ENCODE measurements at regions not wholly inside any gene's neighbourhood (a gene's known extent, or its start where the extent isn't known, plus 50 kb on each side); places are given as distances from the start of the nearest gene placed in this dataset.

GRCh38 chr22:25377699-25378098, 158.3 kb downstream of the CRYBB2 start:
- TF ChIP-seq ZFP37 (CRISPR knock-in tag; IDR thresholded peaks at IDR 0.05; ENCODE audit: borderline replicate concordance): no peak
- TF ChIP-seq ETS1 (CRISPR knock-in tag; IDR thresholded peaks at IDR 0.05): no peak
- TF ChIP-seq IRF1 (CRISPR knock-in tag; IDR thresholded peaks at IDR 0.05; ENCODE audit: low read depth): no peak
- TF ChIP-seq PPARG (CRISPR knock-in tag; conservative IDR thresholded peaks at IDR 0.05): no peak
- no peak for TF ChIP-seq U2AF1 (optimal IDR thresholded peaks at IDR 0.05; ENCODE audit: low read depth, low read length)

All from HepG2 (cell line).